Iris pigment epithelial cell (primary cell): ENCODE measurements at regions not wholly inside any gene's neighbourhood (a gene's known extent, or its start where the extent isn't known, plus 50 kb on each side); places are given as distances from the start of the nearest gene placed in this dataset.

ENCODE experiments used
- DNase-seq: peaks from one replicate; pipeline ENCODE4 v3.0.0-alpha.2; 2011; ENCODE audit warnings: low read depth

DNA sequence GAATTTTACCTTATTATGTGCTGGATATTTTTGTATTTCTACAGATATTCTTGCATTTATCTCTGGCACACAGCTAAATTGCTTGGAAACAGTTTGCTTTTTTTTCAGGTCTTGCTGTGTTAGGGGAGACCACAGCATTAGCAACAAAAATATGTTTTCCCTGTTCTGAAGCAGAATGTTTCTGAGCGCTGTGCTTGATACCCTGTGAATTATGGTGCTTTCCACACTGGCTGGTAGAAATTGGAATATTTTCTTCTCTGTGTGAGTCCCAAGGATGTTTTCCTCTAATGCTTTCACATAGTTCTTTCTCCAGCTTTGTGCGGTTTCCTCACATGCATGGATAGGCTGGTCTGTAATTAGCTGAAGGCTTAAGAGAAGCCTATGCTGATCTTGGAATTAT lies 651.6 kb upstream of the IGFBP3 start:
- DNase-seq, result no peak

DNA sequence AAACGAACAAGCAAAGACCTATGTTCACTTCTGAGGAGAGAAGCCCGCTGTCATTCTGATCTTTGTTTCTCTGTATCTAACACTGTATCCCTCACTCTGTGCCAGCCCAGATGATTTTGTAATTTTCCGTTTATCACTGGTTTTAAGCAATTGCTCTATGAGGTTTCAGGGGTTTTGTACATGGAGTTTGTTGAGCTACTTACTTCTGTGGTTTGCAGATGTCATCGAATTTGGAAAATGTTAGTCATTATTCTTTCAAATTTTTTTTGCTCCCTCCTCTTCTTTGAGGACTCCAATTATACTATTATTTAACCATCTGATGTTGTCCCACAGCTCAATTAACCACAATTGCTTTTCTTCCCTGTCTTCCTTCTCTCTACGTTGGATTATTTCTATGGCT lies 650.9 kb upstream of the IGFBP3 start:
- DNase-seq, result peak; percentile 40

GRCh38 chr7:46569133-46569465 lies 648.0 kb upstream of the IGFBP3 start:
- no peak for DNase-seq

DNA sequence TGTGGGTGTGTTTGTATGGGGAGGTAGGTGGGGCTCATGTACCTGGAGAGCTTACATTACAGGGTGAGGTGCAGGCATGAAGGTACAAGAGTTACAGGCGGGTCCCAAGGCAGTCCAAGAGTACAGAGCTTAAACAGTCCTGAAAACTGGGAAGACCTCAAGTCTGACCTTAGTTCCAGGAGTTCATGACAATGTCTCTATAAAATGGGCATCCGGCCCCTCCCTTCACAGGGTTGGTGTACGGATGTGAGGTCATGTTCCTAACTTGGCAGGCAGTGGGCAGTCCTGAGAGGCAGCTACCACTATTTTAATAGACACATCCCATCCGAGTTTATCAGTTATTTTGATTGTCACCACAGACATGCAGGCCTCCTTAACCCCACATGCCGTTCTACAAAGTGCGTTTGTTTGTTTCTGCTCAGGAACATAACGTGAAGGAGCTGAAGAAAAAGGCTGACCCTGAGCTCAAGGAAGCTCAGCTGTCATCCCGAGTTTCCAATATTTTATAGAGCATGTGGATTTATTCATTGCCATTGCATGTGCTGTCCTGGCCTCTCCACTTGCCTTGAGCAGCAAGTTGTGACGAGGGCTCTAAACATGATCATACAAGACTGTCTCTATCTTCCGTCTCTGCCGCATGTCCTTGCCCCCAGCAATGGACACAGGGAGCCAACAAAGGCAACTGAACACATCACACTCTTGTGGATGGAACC lies 647.5 kb upstream of the IGFBP3 start:
- no peak for DNase-seq

GRCh38 chr7:46567858-46568257 lies 646.8 kb upstream of the IGFBP3 start:
- no peak for DNase-seq

- no peak for DNase-seq
These were observed 645.2 kb upstream of the IGFBP3 start for GRCh38 chr7:46566097-46566774.

- peak; percentile 27 for DNase-seq
These were observed 644.4 kb upstream of the IGFBP3 start for GRCh38 chr7:46565253-46566096.

DNA sequence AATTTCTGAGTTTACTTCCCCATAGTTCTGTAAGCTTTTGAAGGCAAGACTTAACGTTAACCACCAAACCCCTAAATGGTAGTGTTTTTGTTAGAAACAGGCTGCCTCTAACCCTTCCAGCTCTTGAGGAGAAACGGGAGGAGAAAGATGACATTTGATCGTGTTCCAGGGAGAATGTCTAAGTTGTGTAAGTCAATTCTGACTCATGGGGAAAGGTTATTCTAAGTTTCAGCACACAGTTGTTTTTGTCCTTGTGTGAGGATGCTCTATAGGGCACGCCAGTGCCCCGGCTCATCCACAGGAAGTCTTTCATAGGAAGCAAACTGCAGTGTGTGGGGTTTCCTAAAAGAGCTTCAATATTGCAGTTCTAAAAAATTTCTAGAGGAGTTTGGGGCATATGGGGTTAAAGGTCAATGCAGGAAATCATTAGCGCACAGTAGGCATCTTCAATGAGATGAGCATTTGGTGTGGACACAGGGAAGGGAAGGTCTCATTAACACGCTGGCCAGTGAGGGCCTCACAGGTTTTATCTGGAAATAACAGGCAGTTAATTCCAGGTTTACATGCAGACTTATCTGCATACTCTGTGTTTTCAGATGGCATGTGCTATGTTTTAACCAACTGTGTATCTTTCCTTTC lies 638.2 kb upstream of the IGFBP3 start:
- peak; percentile 93 for DNase-seq

GRCh38 chr7:46558482-46559193 lies 637.6 kb upstream of the IGFBP3 start:
- peak; percentile 70 for DNase-seq

GRCh38 chr7:46557781-46558180 lies 636.7 kb upstream of the IGFBP3 start:
- DNase-seq, result no peak

GRCh38 chr7:46557295-46557711 lies 636.2 kb upstream of the IGFBP3 start:
- peak; percentile 64 for DNase-seq

GRCh38 chr7:46554688-46555422 lies 633.8 kb upstream of the IGFBP3 start:
- peak; percentile 90 for DNase-seq

GRCh38 chr7:46551603-46552002 lies 630.5 kb upstream of the IGFBP3 start:
- DNase-seq, result no peak

- DNase-seq, result no peak
These were observed 629.8 kb upstream of the IGFBP3 start for GRCh38 chr7:46550864-46551263.

DNA sequence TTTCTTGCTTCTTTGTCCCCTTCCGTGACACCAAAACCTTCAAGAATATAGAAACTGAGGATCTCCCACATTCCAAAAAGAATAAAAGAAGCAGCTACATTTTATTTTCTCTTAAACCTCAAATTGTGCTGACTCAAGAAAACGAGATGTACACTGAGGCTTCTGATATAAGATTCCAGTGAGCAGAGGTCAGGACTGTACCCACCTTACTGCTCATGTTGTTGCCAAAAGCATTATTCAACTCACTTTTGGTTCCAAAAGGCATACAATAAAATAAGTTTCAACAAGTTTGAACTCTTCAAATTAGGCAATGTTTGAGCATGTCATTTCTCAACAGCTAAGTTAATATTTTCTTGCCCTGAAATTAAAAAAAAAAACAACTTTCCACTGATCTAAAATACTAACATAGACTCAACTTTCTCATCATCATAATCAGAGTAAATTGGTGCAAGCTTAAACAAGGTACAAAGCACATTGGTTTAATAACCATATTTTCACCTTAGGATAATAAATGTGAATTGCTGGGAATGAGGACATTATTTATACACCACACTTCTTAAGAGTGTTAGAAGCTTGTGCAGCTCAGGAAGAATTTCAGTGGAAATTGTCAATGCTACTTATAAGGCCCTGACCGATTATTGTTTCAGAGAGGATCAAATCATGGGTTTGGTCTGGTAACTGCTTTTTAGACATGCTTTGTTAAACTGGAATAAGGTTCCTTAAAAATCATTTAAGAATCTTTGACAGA lies 629.0 kb upstream of the IGFBP3 start:
- no peak for DNase-seq

GRCh38 chr7:46549347-46549746 lies 628.3 kb upstream of the IGFBP3 start:
- DNase-seq, result no peak

GRCh38 chr7:46547044-46547443 lies 626.0 kb upstream of the IGFBP3 start:
- DNase-seq, result no peak

DNA sequence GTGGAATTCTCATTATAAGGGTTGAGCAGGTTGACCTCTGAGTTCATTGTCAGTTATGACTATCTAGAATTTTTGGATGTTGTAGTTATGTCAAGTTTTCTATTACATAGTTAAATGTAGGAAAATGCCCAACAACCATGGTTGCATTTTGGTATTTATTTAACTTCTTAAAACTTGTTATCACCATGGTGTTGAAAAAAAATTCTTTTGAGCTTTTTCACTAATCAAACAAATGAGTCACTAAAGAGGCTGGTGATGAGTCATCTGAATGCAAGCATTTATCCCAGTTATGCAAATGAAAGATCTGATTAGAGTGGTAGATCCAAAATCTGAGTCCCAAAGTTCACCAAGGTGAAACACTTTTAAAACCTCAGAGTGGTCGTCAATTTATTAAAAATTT lies 624.7 kb upstream of the IGFBP3 start:
- peak; percentile 86 for DNase-seq

- peak; percentile 92 for DNase-seq
These were observed 623.4 kb upstream of the IGFBP3 start for GRCh38 chr7:46544396-46545008.

DNA sequence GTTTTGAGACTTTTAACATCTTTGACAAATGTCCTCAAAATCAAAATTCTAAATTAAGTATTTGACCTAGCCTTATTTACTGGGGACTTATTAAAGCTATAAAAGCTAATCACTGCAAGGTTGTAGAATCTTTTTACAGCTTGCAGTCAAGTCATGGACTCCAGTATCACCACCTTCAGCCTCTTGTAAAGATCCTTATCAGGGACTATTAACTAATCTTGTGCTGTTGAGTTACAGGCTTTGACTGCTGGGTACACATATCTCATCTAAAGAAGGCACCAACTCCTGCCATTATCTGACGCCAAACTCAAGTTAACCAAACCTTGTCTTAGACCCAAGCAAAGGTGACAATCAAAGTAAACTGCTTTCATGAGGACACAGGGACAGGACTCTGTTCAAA lies 621.0 kb upstream of the IGFBP3 start:
- no peak for DNase-seq
